ENCODE measurements at regions not wholly inside any gene's neighbourhood (a gene's known extent, or its start where the extent isn't known, plus 50 kb on each side); places are given as distances from the start of the nearest gene placed in this dataset.

DNA sequence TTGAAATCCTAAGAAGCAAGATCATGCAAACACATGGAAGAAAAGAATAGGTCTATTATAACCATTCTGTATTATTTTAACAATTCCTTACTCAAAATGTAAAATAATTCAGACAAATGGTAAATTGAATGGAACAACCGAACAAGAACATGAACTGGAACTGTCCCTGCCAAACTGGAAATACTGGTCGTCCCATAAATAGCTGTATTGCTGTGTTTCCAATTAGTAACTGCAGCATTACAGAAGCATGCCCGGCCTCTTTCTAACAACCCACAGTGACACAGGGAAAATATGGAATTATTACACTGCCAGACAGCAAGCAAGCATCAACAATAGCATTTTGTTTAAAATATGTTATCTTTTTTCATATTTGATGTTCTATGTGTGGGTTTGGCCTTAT, 1138.5 kb upstream of the PHF14 start:
- 0 out of 2 replicates have a peak, but pooled peaks cover 3% of the 10 kb centered on the region for H3K9me3 ChIP-seq (ENCODE audit: insufficient read depth, low read length)
- H3K36me3 ChIP-seq (ENCODE audit: low read length), result no peaks in the 10 kb centered on the region
- no peaks in the 10 kb centered on the region for H3F3A ChIP-seq (ENCODE audit: insufficient read depth)
- H3K9ac ChIP-seq (ENCODE audit: low read length), result no peak overlapping the region
- no peak overlapping the region for H3K27ac ChIP-seq (ENCODE audit: low read depth, low read length)
- H2AFZ ChIP-seq (ENCODE audit: low read depth, low read length, severe bottlenecking), result no peak overlapping the region
- no peak overlapping the region for H3K4me2 ChIP-seq (ENCODE audit: low read depth, low read length, poor library complexity, severe bottlenecking)
- no peak overlapping the region for H3K4me3 ChIP-seq (ENCODE audit: insufficient read depth, low read length, poor library complexity, severe bottlenecking)
- no peaks in the 10 kb centered on the region for H3K9me2 ChIP-seq (replicated peaks; ENCODE audit: insufficient read depth, low read length)
- no peaks in the 10 kb centered on the region for H3K79me2 ChIP-seq (ENCODE audit: insufficient read depth, low read length)
- no peaks in the 10 kb centered on the region; the same call in 1 of the 2 replicates for H4K20me1 ChIP-seq (ENCODE audit: low read depth, low read length)
- H3K27me3 ChIP-seq (ENCODE audit: low read length), result no peaks in the 10 kb centered on the region
- TF ChIP-seq EZH2phosphoT487 (conservative IDR thresholded peaks at IDR 0.05; ENCODE audit: low read length), result no peak

DNA sequence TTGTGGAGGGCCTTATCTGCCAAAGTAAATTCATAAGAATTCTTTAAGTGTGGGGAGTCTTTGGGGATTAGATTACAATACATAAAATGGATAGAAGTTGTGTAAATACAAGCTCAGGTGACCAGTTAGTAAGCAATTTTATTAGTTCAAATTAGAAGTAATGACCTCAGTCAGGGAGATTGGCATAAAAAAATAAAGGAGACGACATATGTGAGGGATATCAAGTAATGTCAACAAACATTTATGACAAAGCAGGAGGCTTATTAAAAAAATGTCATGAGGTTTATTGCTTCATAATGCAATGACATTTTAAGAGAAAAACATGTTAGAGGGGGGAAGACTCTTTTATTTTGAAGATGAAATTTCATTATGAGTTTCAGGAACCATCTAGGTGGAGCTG, 1137.0 kb upstream of the PHF14 start:
- H3K27ac ChIP-seq (ENCODE audit: low read depth, low read length), result no peak overlapping the region
- no peaks in the 10 kb centered on the region for H3F3A ChIP-seq (ENCODE audit: insufficient read depth)
- no peaks in the 10 kb centered on the region for H3K9me2 ChIP-seq (replicated peaks; ENCODE audit: insufficient read depth, low read length)
- no peaks in the 10 kb centered on the region for H3K79me2 ChIP-seq (ENCODE audit: insufficient read depth, low read length)
- H3K36me3 ChIP-seq (ENCODE audit: low read length), result no peaks in the 10 kb centered on the region
- H4K20me1 ChIP-seq (ENCODE audit: low read depth, low read length), result no peaks in the 10 kb centered on the region; the same call in 1 of the 2 replicates
- no peak overlapping the region for H3K9ac ChIP-seq (ENCODE audit: low read length)
- H3K4me2 ChIP-seq (ENCODE audit: low read depth, low read length, poor library complexity, severe bottlenecking), result no peak overlapping the region
- H3K4me3 ChIP-seq (ENCODE audit: insufficient read depth, low read length, poor library complexity, severe bottlenecking), result no peak overlapping the region
- TF ChIP-seq, protein P1, sequence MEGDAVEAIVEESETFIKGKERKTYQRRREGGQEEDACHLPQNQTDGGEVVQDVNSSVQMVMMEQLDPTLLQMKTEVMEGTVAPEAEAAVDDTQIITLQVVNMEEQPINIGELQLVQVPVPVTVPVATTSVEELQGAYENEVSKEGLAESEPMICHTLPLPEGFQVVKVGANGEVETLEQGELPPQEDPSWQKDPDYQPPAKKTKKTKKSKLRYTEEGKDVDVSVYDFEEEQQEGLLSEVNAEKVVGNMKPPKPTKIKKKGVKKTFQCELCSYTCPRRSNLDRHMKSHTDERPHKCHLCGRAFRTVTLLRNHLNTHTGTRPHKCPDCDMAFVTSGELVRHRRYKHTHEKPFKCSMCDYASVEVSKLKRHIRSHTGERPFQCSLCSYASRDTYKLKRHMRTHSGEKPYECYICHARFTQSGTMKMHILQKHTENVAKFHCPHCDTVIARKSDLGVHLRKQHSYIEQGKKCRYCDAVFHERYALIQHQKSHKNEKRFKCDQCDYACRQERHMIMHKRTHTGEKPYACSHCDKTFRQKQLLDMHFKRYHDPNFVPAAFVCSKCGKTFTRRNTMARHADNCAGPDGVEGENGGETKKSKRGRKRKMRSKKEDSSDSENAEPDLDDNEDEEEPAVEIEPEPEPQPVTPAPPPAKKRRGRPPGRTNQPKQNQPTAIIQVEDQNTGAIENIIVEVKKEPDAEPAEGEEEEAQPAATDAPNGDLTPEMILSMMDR (IDR thresholded peaks at IDR 0.05; ENCODE audit: insufficient read depth, low read length, poor library complexity, severe bottlenecking), result no peak
- TF ChIP-seq EZH2phosphoT487 (conservative IDR thresholded peaks at IDR 0.05; ENCODE audit: low read length), result no peak
- no peak overlapping the region for H2AFZ ChIP-seq (ENCODE audit: low read depth, low read length, severe bottlenecking)
- no peaks in the 10 kb centered on the region for H3K27me3 ChIP-seq (ENCODE audit: low read length)
- H3K9me3 ChIP-seq (ENCODE audit: insufficient read depth, low read length), result 0 out of 2 replicates have a peak, but pooled peaks cover 3% of the 10 kb centered on the region

DNA sequence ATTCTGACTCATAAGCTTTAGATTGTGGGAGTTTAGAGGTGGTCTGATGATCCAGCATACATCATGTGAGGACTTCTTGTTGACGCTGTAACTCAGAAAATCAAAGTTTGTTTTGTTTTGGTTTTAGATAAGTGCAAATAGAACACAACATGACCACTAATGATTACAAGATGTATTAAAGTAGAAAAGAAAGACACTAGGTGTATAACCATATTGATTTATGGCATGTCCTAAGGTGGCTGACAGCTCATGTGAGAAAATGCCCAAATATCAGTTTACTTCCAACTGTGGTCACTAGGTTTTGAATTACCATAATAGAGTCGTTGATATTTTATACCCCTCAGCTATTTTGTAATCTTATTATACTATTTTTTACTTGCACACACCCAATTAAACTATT, 1131.4 kb upstream of the PHF14 start:
- H3K4me3 ChIP-seq (ENCODE audit: insufficient read depth, low read length, poor library complexity, severe bottlenecking), result no peak overlapping the region
- H3K4me2 ChIP-seq (ENCODE audit: low read depth, low read length, poor library complexity, severe bottlenecking), result no peak overlapping the region
- no peaks in the 10 kb centered on the region for H3K79me2 ChIP-seq (ENCODE audit: insufficient read depth, low read length)
- TF ChIP-seq, protein P1 (IDR thresholded peaks at IDR 0.05; ENCODE audit: insufficient read depth, low read length, poor library complexity, severe bottlenecking), result no peak
- no peak for TF ChIP-seq EZH2phosphoT487 (conservative IDR thresholded peaks at IDR 0.05; ENCODE audit: low read length)
- H2AFZ ChIP-seq (ENCODE audit: low read depth, low read length, severe bottlenecking), result no peak overlapping the region
- H3K9me2 ChIP-seq (replicated peaks; ENCODE audit: insufficient read depth, low read length), result no peaks in the 10 kb centered on the region
- no peaks in the 10 kb centered on the region for H3K9me3 ChIP-seq (ENCODE audit: insufficient read depth, low read length)
- H3K27ac ChIP-seq (ENCODE audit: low read depth, low read length), result no peak overlapping the region
- no peaks in the 10 kb centered on the region for H3K36me3 ChIP-seq (ENCODE audit: low read length)
- no peaks in the 10 kb centered on the region for H4K20me1 ChIP-seq (ENCODE audit: low read depth, low read length)
- no peak overlapping the region for H3K9ac ChIP-seq (ENCODE audit: low read length)
- no peaks in the 10 kb centered on the region for H3F3A ChIP-seq (ENCODE audit: insufficient read depth)
- H3K27me3 ChIP-seq (ENCODE audit: low read length), result no peaks in the 10 kb centered on the region

DNA sequence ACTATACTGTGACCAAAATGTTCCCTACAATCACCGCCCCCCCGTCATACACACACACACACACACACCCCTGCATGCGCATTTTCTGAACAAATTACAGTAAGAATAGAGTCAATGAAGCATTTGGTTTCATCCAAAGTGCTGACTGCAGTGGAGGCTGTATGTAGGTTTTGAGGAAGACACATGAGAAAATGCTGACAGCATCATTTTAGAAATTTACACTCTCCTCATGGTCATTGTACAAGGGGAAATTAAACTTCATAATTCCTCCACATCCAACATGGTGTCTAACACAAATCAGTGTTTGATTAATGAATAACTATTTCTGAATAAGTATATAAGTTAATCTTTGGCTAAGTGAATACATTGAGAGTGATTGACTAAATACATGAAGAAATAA, 1126.8 kb upstream of the PHF14 start:
- H3F3A ChIP-seq (ENCODE audit: insufficient read depth), result no peaks in the 10 kb centered on the region
- H3K27me3 ChIP-seq (ENCODE audit: low read length), result no peaks in the 10 kb centered on the region
- H4K20me1 ChIP-seq (ENCODE audit: low read depth, low read length), result no peaks in the 10 kb centered on the region
- no peaks in the 10 kb centered on the region for H3K9me2 ChIP-seq (replicated peaks; ENCODE audit: insufficient read depth, low read length)
- TF ChIP-seq, protein P1 (IDR thresholded peaks at IDR 0.05; ENCODE audit: insufficient read depth, low read length, poor library complexity, severe bottlenecking), result no peak
- no peak for TF ChIP-seq EZH2phosphoT487 (conservative IDR thresholded peaks at IDR 0.05; ENCODE audit: low read length)
- no peak overlapping the region for H2AFZ ChIP-seq (ENCODE audit: low read depth, low read length, severe bottlenecking)
- H3K4me3 ChIP-seq (ENCODE audit: insufficient read depth, low read length, poor library complexity, severe bottlenecking), result no peak overlapping the region
- H3K36me3 ChIP-seq (ENCODE audit: low read length), result no peaks in the 10 kb centered on the region
- no peak overlapping the region for H3K9ac ChIP-seq (ENCODE audit: low read length)
- H3K79me2 ChIP-seq (ENCODE audit: insufficient read depth, low read length), result no peaks in the 10 kb centered on the region
- H3K9me3 ChIP-seq (ENCODE audit: insufficient read depth, low read length), result no peaks in the 10 kb centered on the region
- no peak overlapping the region for H3K27ac ChIP-seq (ENCODE audit: low read depth, low read length)
- no peak overlapping the region for H3K4me2 ChIP-seq (ENCODE audit: low read depth, low read length, poor library complexity, severe bottlenecking)
